Neutrophil (primary cell): ENCODE measurements at regions not wholly inside any gene's neighbourhood (a gene's known extent, or its start where the extent isn't known, plus 50 kb on each side); places are given as distances from the start of the nearest gene placed in this dataset.

Experiments used
- H3K27ac ChIP-seq: fragments of 200-600 bp; sonication (generic); 2 replicates; pipeline ENCODE4 v1.5.1; 2016; ENCODE audit warnings: mild to moderate bottlenecking, moderate library complexity
- H3K27me3 ChIP-seq: fragments of 200-600 bp; sonication (generic); 2 replicates; pipeline ENCODE4 v1.6.0; 2016; ENCODE audit warnings: mild to moderate bottlenecking
- H3K36me3 ChIP-seq: fragments of 200-600 bp; sonication (generic); 2 replicates; pipeline ENCODE4 v1.5.1; 2017
- H3K4me1 ChIP-seq, 2 experiments: fragments of 200-600 bp in 1 of 2; sonication (generic) in 1 of 2; 1 replicate in 1 of 2; 2 replicates in 1 of 2; pipeline versions ENCODE4 v1.5.1 to v1.6.1; 2013 to 2016; ENCODE audit warnings: low read depth in 1 of 2, low read length in 1 of 2, mild to moderate bottlenecking in 1 of 2, moderate library complexity in 1 of 2; ENCODE audit not compliant: control insufficient read depth in 1 of 2, insufficient read depth in 1 of 2
- H3K4me3 ChIP-seq, 2 experiments: fragments of 200-600 bp in 1 of 2; sonication (generic) in 1 of 2; 1 replicate in 1 of 2; 2 replicates in 1 of 2; pipeline ENCODE4 v1.5.1; 2013 to 2016; ENCODE audit warnings: low read depth in 1 of 2, low read length in 1 of 2, mild to moderate bottlenecking in 1 of 2, moderate library complexity in 1 of 2
- H3K9me3 ChIP-seq: fragments of 200-600 bp; sonication (generic); 2 replicates; pipeline ENCODE4 v1.5.1; 2016
- CTCF ChIP-seq: fragments of 200-600 bp; sonication (generic); IDR thresholded peaks from 2 replicates; pipeline ENCODE4 v1.5.1; 2016; ENCODE audit warnings: antibody characterized with exemption

- no peak overlapping the region for H3K27ac ChIP-seq
- no peaks in the 10 kb centered on the region for H3K27me3 ChIP-seq
- no peak for TF ChIP-seq CTCF
- no peaks in the 10 kb centered on the region for H3K4me1 ChIP-seq
- no peaks in the 10 kb centered on the region for H3K36me3 ChIP-seq
- H3K4me3 ChIP-seq, result no peak overlapping the region
- no peaks in the 10 kb centered on the region for H3K9me3 ChIP-seq
Measured at GRCh38 chr2:220955776-220956175, 616.3 kb downstream of the EPHA4 start.

DNA sequence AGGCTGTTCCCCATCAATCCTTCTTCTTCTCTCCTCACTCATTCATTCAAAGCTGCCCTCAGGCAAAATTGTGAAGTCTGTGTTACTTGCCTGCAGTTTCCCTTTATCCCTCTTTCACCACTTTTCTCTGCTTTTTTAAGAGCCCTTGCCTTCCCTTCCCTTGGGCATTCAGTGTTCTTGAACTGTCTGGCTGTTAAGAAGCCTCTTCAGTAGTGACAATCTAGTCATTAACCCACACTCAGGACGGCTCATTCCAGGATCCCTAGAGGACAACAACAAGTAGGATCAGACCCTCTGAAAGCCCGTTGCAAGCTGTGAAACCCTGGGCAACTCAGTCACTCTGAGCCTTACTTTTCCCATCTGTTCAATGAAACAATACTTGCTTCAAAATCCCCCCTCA lies 615.7 kb downstream of the EPHA4 start:
- Histone ChIP-seq H3K27me3 (no peaks in the 10 kb centered on the region), H3K27ac (no peak overlapping the region), H3K4me3 (no peak overlapping the region), H3K36me3 (no peaks in the 10 kb centered on the region), H3K4me1 (no peaks in the 10 kb centered on the region), H3K9me3 (no peaks in the 10 kb centered on the region)
- TF ChIP-seq CTCF, result no peak

DNA sequence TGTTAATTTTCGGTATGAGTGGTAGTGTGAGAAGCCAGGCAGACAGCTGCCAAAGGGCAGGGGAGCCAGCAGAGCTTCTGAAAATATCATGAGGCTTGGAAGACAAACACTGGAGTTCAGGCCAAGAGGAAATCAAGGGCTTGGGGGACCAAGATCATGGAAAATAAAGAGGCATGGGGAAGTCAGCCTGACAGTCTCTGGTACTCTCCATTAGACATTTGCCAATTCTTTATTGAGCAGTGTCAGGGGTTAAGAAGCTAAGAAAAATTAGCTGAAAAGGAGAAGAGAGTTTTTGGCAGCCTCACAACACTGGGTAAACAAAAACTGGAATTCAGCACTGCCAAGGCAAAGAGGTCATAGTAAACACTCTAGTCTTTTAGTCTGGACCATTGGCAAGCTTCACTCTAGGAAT lies 612.7 kb downstream of the EPHA4 start:
- TF ChIP-seq CTCF, result no peak
- Histone ChIP-seq H3K36me3 (no peaks in the 10 kb centered on the region), H3K27ac (no peak overlapping the region), H3K4me1 (no peaks in the 10 kb centered on the region), H3K4me3 (no peak overlapping the region), H3K9me3 (no peaks in the 10 kb centered on the region), H3K27me3 (no peaks in the 10 kb centered on the region)

DNA sequence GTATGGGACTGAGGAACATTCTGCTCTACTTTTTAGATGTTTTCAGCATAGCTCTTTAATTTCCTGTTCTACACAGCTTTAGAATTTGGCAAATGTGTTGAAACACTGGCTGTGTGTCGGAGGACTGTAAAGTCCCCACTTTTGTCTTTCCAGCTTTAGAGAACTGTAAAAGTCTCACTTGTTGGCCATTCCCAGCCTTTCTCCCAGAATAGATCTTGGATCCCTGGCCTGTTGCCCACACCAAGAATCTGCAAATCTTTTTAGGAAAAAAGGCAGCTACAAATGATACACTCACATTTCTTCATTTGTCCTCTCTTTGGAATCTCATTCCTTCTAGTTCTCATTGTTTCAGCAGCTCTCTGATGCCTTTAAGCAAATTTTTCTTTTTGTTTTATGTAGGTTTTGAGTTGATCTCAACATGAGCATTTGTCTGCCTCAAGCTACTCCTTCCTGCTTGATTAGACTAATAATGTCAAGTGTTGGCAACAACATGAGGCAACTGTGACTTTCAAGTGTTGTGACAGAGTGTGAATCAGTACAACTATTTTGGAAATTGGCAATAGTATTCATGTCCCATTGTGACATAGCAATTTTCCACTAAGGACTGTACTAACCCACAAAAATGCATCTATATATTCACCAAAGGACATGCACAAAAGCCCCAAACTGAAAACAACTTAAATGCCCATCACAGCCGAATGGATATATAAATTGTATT lies 610.8 kb downstream of the EPHA4 start:
- no peak for TF ChIP-seq CTCF
- no peaks in the 10 kb centered on the region for H3K27me3 ChIP-seq

GRCh38 chr2:220962556-220962955 lies 609.5 kb downstream of the EPHA4 start:
- Histone ChIP-seq H3K27ac (no peak overlapping the region), H3K4me3 (no peak overlapping the region), H3K9me3 (no peaks in the 10 kb centered on the region), H3K4me1 (no peaks in the 10 kb centered on the region), H3K36me3 (no peaks in the 10 kb centered on the region), H3K27me3 (no peaks in the 10 kb centered on the region)
- no peak for TF ChIP-seq CTCF

More for the DNA sequence above, 610.8 kb downstream of the EPHA4 start:
- no peak overlapping the region for H3K4me3 ChIP-seq
- H3K27ac ChIP-seq, result no peak overlapping the region
- H3K4me1 ChIP-seq, result no peaks in the 10 kb centered on the region
- no peaks in the 10 kb centered on the region for H3K36me3 ChIP-seq
- H3K9me3 ChIP-seq, result no peaks in the 10 kb centered on the region
